IPS DF 4.7 (cell line): ENCODE measurements at regions not wholly inside any gene's neighbourhood (a gene's known extent, or its start where the extent isn't known, plus 50 kb on each side); places are given as distances from the start of the nearest gene placed in this dataset.

Source experiments
- DNase-seq: peaks from one replicate; pipeline ENCODE4 v3.0.0-alpha.2; 2013; ENCODE audit warnings: low spot score; ENCODE audit errors: extremely low read depth

DNA sequence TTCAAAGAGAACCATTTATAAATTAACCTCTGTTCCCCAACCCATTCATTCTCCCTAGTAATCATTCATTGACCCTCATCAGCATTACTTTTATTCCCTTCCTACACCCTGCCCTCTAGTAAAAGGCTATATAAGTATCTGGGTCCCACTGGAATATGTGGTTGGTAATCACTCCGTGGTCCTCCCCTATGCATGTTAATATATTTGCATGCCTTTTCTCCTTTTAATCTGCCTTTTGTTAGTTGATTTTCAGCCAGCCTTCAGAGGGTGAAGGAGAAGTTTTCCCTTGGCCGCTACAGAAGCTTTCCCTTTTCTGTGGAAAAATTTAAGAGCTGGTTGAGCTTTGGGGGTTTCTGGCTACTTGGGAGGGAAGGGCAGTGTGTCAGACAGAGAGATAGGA, 585.6 kb downstream of the UTRN start:
- no peak for DNase-seq

DNA sequence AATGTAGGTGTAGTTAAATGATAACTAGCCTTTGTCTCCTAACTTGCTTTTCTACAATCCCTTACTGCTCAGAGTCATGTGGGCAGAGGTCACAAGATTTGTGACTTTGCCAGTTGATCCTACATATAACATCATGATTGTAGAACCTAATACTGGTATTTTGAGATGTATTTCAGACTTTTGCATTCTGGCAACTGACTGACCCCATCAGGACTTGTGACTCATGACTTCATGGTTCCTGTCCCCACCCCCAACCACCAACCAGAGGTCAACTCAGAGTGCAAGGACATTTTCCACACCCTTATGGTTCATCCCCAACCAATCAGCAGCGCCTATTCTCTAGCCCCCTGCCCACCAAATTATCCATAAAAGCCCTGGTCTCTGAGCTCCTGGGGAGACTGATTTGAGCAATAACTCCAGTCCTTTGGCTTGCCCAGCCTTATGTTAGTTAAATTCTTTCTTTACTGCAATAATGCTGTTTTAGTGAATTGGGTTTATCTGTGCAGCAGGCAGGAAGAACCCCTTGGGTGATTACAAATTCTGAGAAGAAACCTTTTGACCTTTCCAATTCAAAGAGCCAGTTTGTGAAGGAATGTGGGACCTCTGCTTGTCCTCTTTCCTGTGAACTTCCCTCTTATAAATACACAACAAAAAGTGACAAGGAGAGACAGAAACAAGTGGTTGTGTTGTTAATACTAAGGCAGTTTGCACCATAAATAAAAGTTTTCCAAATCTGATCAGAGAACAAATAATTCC, 588.7 kb downstream of the UTRN start:
- DNase-seq, result no peak

DNA sequence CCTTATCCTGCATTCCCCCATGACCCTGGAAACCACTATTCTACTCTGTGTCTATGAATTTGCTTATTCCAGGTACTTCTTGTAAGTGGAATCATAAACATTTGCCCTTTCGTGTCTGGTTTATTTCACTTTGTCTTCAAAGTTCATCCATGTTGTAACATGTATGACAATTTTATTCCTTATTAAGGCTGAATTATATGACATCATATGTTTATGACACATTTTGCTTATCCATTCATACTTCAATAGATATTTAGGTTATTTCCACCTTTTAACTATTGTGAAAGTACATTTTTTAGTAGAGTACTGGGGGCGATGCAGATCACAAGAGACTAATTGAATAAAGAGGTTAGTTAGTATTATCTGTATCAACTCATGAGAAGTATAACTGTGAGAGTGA, 591.6 kb downstream of the UTRN start:
- DNase-seq, result no peak

DNA sequence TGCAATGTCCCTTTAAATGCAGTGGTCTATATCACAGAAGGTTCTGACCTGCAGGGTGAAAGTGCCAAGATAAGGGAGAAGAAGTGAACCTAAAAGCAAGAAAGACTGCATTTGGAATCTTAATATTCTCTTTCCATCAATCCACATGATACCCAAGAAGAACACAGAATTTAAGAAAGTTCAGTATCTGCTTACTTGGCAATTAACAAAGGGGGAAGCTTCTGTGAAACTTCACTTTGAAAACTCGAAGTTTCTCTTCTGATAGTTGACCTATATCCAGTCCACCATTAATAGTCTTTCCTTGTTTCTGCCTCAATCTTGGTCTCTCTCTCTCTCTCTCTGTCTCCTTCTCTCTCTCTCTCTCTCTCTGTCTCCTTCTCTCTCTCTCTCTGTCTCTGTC, 592.0 kb downstream of the UTRN start:
- no peak for DNase-seq

DNA sequence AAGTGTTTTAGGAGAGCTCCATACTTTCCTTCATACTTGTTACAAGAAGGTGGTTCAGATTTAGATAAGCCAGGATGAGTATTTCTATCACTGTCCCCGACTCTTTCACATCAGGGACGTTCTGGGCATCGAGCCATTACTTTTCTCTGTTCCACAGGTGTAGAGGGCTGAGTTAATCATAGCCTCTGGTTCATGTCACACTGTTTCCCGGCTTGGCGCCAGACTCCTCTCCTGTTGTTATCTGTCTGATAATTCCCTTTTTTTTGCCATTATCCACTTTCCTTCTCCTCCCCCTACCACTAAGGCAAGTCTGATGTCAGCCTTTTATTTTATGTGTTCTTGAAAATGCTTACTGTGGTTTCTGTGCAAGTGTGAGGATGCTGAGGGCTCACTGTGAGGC, 593.4 kb downstream of the UTRN start:
- no peak for DNase-seq

DNA sequence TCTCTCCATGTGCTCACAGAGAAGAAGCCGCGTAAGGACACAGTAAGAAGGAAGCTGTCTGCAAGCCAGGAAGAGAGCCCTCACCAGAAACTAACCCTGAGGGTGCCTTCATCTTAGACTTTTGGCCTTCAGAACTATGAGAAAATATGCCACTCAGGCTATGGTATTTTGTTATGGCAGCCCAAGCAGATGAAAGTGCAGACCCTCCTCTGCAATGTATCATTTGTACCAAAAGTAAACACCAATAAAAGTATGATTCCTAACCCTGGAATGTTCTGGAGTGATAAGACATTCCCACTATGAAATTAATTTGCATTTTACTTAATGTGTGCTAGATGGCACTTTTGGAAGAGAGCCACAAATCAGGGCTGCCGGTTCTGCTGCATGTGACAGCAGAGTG, 594.3 kb downstream of the UTRN start:
- DNase-seq, result no peak

DNA sequence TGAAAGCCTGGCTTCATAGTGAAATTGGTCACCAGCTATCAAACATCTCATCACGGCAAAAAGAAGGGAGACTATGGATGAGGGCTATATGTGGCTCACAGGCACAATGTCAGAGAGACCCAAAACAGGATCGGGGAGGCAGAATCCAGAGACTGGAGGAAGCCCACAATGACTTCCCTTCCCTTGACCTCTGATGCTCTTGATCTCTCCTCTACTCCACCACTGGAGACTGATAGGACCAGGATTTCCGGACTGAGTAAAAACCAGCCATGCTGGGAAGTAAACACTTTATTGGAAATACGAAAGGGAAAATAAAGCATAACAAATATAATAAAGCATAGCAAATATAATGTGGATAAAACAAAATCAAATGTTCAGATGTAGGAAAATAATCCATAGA, 597.3 kb downstream of the UTRN start:
- DNase-seq, result no peak

DNA sequence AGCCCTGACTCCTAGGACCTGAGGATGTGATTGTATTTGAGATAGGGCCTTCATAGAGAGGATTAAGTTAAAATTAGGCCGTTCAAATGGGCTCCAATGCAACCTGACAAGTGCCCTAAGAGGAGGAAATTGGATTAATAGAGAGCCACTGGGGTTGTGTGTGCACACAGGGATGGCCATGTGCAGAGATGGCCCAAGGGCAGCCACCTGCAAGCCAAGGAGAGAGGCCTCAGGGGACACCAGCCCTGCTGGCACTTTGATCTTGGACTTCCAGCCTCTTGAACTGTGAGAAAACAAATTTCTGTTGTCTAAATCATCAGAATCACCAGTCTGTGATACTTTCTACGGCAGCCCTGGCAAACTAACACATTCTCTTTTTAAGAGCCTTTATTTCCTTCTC, 598.8 kb downstream of the UTRN start:
- DNase-seq, result no peak

DNA sequence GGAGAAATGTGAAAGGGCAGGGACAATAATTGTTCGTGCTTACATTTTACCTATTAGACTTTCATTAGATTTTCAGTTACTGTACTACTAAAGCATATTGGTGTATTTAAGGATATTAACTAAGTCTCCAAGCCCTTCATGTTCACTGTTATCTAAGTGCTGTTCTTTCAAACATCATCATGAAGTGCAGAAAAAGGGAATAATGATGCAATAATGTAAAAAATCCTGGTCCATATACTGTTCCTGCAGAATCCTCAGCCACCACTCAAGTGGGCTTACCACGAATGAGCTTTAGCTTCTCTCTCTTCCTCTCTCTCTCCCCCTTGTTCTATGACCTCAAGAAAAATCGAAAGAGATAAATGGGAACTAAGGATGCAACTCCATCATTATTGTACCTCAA, 600.7 kb downstream of the UTRN start:
- no peak for DNase-seq

DNA sequence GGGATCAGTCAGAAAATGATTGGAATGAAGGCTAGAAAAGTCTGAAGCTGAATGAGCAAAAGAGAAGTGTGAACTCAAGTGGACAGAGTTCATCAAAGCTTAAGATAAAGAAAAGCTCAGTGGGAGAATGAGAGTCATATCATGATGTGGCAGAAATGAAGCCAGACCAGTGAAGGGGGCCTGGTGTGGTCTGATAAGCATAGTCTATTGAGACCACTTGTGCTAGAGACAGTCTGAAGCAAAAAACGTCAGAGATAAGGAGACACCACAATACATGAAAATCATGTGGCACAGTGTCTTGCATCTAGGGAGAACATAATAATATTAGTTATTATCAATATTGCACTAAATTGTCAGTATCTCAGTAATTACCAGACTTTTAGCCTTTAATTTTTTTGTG, 601.5 kb downstream of the UTRN start:
- DNase-seq, result no peak

DNA sequence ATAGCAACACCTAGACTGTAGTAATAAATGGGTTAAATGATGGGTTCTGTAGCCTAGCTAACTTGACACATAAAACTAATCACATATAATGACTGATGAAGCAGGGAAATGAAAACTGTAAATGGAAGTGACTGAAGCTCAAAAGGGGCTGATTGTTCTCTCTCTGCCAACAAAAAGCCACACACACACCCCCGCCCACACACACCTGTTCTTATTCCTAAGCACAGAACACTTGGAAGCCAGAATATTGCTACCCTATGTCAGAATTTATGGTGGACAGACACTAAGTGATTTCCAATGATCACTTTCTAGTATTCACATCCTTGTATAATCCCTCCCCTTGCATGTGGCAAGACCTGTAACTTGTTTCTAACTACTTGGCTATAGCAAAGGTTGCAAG, 603.5 kb downstream of the UTRN start:
- DNase-seq, result no peak

DNA sequence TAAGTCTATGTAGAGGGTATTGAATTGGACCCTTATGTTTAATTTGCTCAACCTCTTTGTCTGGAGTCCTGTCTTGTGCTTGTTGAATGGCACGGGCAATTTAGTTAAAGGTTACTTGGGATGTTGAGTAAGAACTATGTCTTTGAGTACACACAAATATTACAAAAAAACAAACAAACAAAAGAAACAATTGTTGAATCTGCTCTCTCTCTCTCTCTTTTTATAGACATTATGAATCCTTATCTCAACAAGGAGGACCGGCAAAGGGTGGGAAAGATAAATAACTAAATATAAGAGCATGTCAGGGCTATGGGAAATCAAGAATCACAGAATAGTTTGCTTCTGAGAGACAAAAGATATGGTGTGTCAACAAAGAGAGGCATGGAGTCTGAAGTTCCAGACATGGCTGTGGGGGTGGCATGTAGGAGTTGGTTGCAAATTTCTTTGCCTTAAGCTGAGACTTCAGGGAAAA, 608.6 kb downstream of the UTRN start:
- no peak for DNase-seq

DNA sequence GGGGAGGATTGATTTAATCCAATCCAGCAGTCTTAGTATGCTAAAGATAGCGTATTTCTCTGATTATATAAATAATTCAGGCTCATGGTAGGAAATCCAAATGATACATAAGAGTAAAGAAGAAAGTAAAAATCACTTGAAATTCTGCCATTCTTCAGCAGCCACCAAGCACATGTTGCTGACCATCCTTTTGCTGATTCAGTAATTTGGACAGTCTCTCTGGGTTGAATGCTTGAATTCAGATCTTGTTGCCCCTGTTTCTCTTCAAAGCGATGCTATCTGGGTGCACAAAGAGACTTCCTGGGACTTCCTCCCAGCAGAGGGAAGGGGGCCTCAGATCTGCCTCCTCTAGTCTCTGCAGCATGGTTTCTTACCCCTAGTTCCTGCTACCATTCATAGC, 609.1 kb downstream of the UTRN start:
- no peak for DNase-seq

DNA sequence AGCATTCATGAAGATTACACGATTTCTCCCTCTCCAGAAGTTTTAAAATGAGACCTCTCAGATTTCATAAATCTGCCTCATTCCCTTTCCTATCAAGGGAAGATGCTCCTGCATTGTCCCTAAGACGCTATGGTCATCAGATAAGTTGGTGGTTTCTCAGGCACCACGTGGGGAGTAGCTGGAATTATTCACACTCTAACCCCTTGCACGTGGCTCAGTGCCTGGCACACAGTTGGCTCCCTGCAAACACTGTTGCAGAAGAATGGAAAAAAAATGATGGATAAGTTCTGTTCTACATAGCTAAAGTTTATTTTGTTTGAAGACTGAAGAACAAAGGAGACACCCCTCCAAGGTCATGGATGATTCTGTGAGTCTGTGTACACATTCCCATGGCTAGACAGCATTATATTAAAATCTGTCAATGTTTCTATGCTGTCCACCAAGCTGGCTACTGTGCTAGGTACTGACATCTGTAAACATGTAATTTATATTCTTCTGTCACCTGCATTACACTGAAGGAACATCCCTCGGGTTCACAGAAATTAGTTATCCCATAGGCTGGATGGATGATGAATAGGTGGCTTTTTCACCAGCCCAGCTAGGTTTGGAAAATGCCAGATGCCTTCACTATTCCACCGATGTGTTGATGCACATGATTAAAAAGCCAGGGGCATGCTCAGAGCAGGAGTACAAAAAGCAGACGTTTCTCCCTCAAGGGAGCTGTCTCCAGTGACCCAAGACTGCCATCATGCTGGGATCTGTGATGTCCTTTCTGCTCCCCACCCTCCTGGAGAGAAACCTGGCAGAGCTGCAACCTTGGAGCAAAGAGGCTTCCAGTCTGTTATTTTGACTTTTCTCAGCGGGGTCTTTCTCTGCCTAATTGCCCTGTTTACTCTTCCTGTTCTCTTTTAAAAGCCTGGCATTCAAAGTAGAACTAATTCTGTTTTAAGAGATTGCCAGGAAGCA, 610.5 kb downstream of the UTRN start:
- peak; percentile 14 for DNase-seq

DNA sequence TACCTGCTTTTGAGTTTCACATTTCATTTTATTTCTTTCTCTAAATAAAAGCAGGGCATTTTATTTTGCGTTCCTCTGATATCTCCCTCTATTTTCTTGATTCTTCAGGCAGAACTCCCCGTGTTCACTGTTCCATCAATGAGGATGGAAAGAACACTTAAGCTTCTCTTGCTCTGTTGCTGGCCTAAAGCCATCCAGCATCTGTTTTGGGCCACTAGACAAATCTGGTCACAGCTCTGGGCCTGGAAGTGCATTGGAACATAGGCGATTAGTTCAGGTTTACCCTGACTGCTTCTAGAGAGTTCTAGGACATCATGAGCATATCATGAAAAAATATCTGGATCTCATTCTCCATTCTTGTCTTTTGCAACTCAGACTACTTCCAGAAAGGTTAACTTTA, 611.2 kb downstream of the UTRN start:
- no peak for DNase-seq

DNA sequence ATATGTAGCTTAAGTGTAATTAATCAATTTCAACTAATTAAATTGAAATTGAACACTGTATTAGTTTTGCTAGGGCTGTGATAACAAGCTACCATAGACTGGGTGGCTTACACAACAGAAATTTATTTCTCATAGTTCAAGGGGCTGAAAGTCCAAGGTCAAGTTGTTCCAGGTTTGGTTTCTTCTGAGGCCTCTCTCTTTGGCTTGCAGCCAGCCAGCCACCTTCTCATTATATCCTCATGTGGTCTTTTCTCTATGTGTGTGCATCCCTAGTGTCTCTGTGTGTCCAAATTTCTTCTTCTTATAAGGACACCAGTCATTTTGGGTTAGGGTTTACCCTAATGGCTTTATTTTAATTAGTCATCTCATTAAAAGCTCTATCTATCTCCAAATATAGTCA, 611.7 kb downstream of the UTRN start:
- no peak for DNase-seq

DNA sequence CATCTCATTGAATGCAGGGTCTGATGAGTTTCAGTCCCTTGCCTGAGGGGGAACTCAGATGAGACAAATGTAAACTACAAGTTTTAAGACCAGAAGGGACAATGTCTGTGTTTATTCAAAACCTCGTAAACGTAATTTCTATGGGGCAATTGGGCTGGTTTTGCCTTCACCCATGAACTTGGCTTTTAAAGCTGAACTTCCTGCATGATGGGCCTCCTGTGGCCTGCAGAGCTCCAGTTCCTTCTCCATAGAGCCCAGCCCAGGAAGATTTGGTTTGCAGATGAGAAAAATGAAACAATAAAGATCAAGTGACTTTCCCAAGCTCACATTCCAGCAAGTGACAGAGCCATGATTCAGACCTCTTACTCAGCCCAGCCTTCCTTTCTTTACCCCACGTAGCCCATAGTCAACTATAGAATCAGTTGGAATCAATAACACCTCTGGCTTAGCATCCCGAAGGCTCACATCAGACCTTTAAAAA, 612.3 kb downstream of the UTRN start:
- DNase-seq, result no peak

DNA sequence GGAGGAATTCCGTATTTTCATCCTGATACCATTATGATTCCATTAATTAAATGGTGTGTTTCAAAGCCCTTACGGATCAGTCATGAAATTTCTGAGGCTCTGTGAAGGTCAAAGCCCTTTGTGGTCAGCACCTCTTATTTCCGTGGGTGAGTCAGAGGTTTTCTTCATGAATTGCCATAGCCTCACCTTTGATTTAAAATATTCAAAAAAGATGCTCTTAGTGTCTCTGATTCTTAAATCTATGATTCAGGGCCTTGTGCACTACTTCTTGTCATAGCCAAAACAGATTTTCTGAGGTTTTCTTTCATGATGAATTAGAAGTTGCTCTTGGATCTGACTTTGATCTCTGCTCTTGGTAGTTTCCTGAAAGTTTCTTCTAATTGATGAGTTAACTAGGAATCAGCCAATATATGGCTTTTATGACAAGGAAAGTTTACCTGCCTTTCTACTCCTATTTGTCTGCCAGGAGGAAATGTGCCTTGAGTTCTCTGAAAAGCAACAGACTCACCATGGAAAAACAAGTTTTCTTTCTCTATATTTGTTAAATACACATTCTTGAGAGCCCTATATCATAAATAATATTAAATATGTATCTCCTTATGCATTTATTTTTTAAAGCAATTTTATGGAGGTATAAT, 613.0 kb downstream of the UTRN start:
- no peak for DNase-seq

DNA sequence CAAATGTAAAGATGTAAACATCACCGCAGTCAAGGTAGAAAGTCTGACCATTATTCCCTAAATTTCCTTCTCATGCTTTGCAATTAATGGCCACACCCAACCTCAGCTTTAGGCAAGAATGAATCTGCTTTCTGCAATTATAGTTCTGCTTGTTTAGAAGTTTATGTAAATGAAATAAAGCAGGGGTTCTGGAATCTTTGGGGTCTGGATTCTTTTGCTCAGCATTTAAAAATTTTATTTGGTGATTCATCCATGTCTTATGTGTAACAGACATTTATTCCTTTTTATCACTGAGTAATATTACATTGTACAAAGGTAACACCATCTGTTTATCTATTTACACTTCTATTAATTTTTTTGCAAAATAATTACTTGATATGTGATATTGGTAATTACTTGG, 613.6 kb downstream of the UTRN start:
- DNase-seq, result no peak

DNA sequence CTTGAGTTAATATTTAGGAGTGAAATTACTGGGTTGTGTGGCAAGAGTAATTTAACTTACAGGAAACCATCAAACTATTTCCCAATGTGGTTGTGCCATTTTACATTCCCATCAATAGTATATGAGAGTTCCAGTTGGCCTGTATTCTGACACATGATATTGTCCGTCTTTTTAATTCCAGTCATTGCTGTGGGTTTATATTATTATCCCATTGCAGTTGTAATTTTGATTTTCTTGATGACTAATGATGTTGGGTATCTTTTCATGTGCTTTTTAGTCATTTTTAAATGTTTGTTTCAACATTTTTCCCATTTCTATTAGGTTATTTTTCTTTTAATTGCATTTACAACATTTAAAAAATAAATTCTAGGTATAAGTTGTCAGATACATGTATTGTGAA, 614.0 kb downstream of the UTRN start:
- DNase-seq, result no peak

DNA sequence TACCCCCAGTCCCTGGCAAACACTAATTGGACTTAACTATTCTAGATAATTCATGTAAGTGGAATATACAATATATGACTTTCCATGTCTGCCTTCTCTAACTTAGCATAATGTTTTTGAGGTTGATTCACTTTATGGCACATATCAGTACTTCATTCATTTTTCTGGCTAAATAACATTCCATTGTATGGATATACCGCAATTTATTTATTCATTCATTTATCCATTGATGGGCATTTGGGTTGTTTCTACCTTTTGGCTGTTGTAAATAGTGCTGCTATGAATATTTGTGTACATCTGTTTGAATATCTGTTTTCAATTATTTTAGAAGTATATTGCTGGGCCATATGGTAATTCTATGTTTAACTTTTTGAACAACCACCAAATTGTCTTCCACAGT, 616.3 kb downstream of the UTRN start:
- DNase-seq, result no peak

DNA sequence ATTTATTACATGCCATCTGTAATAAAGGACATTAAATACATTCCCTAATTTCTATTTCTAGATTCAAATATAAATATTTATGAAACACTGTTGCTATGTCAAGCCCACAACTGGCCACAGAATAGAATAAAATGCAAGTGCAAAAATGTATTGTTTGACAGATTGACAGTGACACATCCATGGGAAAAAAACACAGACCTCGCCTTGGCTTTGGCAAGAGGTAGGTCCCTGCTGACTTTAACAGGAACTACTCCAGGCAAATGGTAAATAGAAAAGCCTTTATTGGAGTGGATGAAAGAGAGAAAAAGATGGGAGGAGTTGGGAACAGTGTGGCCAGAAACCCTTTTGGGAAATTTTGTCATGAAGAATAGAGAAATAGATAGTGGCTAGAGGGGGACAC, 622.9 kb downstream of the UTRN start:
- DNase-seq, result no peak
